GM10248 (cell line): ENCODE measurements at regions not wholly inside any gene's neighbourhood (a gene's known extent, or its start where the extent isn't known, plus 50 kb on each side); places are given as distances from the start of the nearest gene placed in this dataset.

Experiments
- CTCF ChIA-PET: fragments of 300-600 bp; sonication (Branson Sonifier 250); formaldehyde crosslinking; extraction: SDS; loops from one replicate; lab custom pipeline; 2021; ENCODE audit warnings: antibody characterized with exemption; lab: Yijun Ruan, JAX
- POLR2A ChIA-PET: fragments of 350-650 bp; sonication (Branson Sonifier 250); formaldehyde crosslinking; extraction: SDS; loops from one replicate; lab custom pipeline; 2020; ENCODE audit warnings: antibody characterized with exemption; lab: Yijun Ruan, JAX
- DNase-seq: peaks from one replicate; pipeline ENCODE4 v3.0.0; 2012; ENCODE audit errors: extremely low spot score
- TF ChIP-seq, protein P1 (sequence below): IDR thresholded peaks from 2 replicates; pipeline ENCODE4 v1.5.1; 2012; ENCODE audit warnings: mild to moderate bottlenecking, low read depth; ENCODE audit errors: extremely low read depth, missing control alignments, control extremely low read depth

GRCh38 chr21:18959817-18960216 lies 556.2 kb upstream of the TMPRSS15 start:
- ChIA-PET POLR2A (no interaction called here), CTCF (interaction anchor here (0.9 kb wide), 1 partner anchor 48 kb away, joined by 3 read pairs; no protein-coding TSS in a partner anchor)
- TF ChIP-seq, protein P1, sequence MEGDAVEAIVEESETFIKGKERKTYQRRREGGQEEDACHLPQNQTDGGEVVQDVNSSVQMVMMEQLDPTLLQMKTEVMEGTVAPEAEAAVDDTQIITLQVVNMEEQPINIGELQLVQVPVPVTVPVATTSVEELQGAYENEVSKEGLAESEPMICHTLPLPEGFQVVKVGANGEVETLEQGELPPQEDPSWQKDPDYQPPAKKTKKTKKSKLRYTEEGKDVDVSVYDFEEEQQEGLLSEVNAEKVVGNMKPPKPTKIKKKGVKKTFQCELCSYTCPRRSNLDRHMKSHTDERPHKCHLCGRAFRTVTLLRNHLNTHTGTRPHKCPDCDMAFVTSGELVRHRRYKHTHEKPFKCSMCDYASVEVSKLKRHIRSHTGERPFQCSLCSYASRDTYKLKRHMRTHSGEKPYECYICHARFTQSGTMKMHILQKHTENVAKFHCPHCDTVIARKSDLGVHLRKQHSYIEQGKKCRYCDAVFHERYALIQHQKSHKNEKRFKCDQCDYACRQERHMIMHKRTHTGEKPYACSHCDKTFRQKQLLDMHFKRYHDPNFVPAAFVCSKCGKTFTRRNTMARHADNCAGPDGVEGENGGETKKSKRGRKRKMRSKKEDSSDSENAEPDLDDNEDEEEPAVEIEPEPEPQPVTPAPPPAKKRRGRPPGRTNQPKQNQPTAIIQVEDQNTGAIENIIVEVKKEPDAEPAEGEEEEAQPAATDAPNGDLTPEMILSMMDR, result no peak
- no peak for DNase-seq

DNA sequence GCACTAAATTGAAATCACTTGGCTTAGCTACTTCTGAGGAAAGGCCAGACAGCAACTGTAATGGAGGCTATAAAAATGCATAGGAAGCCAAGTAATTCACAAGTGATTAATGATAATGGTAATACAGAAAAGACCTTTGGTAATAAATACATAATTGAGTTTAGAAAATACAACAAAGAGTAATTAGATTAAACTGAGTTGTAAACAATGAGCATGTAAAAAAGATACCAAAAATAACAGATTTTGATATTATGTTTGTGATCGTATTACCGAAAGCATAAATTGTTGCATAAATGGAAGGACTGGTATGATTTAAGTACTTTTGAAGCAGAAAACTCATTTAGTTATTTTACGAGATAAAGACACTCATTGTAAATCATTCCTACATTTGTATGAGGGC lies 556.7 kb upstream of the TMPRSS15 start:
- POLR2A ChIA-PET, result no interaction called here
- TF ChIP-seq, protein P1, result no peak
- CTCF ChIA-PET, result interaction anchor here (0.9 kb wide), 1 partner anchor 49 kb away, joined by 3 read pairs; no protein-coding TSS in a partner anchor

DNA sequence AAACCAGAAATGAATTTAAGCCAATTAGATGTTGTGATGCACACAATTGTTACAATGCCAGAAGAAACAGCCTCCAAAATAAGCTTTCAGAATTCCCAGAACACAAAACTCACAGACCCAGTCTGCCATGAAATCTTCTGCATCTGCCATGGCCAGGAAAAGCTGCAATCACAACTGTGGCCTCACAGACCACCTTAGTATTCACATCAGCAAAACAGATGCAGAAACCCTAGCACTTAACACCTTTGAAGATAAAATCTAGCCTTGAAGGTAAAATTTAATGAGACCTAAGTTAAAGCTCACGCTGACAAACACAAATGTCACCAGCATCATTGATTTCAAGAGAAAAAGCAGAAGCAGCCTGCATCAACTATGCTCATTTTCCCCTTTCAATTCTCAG lies 566.8 kb upstream of the TMPRSS15 start:
- TF ChIP-seq, protein P1, result no peak
- ChIA-PET CTCF (no interaction called here), POLR2A (no interaction called here)
- DNase-seq, result no peak

More for the DNA sequence above, 556.7 kb upstream of the TMPRSS15 start:
- DNase-seq, result no peak

DNA sequence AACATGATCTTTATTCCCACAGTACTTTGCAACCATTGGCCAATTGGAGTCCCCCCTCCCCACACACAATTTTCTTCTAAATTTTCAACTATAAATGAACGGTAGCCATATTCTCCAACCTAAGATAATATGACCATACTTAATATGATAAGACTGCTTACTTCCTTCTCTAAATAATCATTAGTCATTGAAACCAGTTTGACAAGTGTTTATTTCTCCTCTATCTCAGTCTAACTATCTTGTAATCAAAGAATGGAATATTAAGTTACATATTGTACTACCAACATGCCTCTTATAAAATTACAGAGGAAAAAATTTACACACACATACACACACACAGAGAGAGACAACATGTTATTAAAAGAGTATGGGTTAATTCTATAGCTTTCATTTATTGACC lies 567.4 kb upstream of the TMPRSS15 start:
- ChIA-PET POLR2A (no interaction called here), CTCF (interaction anchor here (1.3 kb wide), 1 partner anchor 19 kb away, joined by 3 read pairs; no protein-coding TSS in a partner anchor)
- TF ChIP-seq, protein P1, result no peak
- no peak for DNase-seq

DNA sequence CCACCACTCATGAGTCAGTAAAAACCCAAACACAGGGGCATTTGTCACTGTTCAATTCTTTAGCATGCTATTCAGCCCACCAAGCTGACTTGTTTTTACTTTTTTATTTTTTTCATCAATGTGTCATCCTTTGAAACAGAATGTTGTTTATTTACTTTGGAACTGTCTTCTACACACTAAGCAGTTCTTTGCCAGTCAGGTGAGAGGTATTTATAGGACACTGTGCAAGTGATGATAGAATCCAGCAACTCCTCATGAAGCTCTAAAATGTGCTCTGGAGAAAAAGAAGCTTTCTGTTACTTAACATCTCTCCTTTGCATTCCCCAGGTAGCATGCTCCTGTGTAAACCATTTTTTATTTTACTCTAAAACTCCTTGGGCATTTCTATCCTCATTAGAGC lies 582.0 kb upstream of the TMPRSS15 start:
- POLR2A ChIA-PET, result no interaction called here
- DNase-seq, result no peak
- CTCF ChIA-PET, result interaction anchor here (0.6 to 1.1 kb wide), 2 partner anchors 19 to 25 kb away, joined by 3 read pairs; no protein-coding TSS in a partner anchor
- TF ChIP-seq, protein P1, result no peak

- POLR2A ChIA-PET, result no interaction called here
- TF ChIP-seq, protein P1, result no peak
- no peak for DNase-seq
- CTCF ChIA-PET, result no interaction called here
These were observed 582.6 kb upstream of the TMPRSS15 start for GRCh38 chr21:18986197-18986596.

DNA sequence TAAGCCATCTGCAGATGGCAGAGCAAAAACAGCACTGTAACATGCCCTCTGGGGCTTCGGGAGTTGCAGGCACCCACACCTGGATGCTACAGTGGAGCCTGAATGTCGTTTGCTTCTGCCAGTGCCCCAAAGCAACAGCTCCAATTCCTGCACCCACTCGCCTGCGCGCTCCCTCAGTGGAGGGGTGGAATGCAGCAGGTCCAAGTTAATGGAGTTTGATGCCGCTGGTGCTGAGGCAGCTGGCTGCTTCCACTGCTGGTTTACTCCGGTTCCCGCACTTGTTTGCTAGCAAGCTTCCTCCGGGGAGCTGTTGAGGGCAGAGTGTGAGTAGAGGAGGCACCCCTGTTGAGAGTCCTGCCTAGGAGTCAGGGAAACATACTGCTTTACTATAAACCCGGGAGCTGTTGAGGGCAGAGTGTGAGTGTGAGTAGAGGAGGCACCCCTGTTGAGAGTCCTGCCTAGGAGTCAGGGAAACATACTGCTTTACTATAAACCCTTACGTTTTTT lies 584.0 kb upstream of the TMPRSS15 start:
- CTCF ChIA-PET, result no interaction called here
- TF ChIP-seq, protein P1, result no peak

More for the DNA sequence above, 584.0 kb upstream of the TMPRSS15 start:
- no peak for DNase-seq
- POLR2A ChIA-PET, result no interaction called here
